HG03025 (cell line): ENCODE measurements at regions not wholly inside any gene's neighbourhood (a gene's known extent, or its start where the extent isn't known, plus 50 kb on each side); places are given as distances from the start of the nearest gene placed in this dataset.
"Not testable (repeated sequence)": the region's sequence is repeated elsewhere in the genome, so short reads cannot be mapped to it uniquely, and the experiment has no call there.

ENCODE experiments used
- ATAC-seq: cut with Tn5 transposase; IDR thresholded peaks from one replicate; pipeline ENCODE4 v1.9.1; 2021; ENCODE audit warnings: mild to moderate bottlenecking, moderate library complexity; ENCODE audit not compliant: unreplicated experiment, low FRiP score

DNA sequence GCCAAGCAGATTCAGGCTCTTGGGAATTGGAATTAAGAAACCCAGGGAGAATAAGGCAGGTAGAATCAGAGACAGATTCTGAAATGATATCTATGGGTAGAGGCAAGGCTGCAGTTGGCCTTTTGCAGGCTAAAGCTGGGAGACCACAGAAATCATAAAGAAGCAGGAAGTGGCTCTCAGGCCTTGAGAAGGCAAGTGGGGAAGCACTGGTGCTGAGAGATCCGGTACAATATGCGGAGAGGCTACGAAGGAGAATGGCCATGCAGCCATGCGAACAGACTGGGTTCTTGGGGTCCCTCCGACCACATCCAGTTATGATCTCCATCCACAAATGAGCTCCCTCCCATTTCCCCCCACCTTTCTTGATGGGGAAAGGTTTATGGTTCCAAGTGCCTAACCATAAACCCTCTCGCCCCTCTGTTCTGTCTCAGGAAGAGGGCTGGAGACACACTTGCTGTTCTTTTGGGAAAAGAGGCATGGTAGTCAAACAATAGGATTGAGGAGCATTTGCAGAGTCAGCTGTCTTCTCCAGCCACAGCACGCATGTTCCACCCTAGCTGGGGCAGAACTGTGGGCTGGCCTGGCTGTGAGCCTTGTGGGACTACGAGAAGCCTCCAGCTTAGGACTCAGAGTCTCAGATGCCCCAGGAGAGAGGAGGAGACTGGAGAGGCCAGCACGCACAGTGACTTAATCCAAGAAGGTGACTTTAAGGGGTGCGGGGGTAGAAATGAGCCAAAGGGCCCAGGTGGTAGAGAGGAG, 99.6 kb downstream of the RPLP1 start:
- no peak for ATAC-seq

DNA sequence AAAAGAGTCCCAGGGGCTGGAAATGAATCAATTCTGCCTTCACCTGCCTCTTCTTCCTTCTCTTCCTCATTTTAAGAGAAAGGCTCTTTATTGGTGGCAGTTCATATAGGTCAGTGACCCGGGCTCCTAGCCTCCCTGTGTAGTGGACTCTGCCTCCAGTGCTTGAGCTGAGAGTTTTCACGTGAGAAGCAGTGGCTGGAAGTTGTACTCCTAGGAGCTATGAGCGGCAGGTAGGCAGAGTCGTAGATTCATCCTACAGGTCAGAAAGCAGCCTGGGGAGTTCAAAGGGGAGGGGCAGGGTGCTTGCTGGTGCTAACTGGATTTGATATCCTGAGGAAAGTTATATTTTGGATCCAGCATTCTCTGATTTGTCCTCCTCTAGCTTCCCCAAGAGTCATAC, 101.1 kb downstream of the RPLP1 start:
- ATAC-seq = no peak

DNA sequence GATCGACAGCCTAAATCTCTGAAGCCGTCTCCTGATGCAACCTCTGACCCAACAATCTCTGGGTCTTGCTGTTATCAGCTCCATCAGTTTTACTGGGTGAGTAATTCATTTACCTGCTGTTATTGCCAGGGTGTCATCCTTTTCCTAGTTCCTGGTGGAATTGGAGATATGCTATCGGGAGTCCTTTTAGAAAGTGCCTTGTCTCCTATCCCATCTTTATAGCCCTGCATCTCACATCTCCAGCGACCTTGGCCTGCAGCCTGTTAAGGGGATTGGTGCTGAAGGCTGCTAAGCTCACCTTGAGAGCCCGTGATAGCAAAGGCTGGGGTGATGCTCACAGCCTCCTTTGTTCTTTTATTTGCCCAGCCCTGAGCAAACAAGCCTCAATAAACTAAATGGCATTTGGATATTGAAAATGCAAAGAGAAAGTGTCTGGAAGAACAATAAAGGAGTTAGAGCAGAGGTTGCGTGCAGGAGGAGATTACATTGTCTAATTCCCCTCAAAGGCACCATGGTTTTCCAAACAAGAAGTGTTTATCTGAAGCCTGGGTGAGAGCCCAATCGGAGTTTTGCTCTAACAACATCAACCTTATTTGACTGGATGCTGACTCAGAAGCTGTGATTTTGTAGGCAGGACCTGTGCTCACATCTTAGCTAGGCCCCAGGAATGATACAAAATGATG, 101.8 kb downstream of the RPLP1 start:
- no peak for ATAC-seq

DNA sequence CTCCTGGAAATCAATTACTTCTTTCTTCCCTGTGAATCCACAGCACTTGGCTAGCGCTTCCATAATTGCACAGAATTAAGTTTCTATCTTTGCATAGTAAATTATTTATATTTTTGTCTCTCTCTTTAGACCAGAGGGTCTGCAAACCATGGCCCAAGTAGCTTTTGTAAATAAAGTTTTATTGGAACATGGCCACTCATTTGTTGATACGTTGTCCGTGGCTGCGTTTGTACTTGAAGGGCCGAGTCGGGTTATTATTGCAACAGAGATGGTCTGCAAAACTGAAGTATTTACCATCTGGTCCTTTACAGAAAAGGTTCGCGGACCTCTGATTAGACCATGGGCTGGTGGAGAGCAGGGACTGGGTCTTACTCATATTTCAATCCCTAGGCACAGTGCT, 102.5 kb downstream of the RPLP1 start:
- no peak for ATAC-seq

DNA sequence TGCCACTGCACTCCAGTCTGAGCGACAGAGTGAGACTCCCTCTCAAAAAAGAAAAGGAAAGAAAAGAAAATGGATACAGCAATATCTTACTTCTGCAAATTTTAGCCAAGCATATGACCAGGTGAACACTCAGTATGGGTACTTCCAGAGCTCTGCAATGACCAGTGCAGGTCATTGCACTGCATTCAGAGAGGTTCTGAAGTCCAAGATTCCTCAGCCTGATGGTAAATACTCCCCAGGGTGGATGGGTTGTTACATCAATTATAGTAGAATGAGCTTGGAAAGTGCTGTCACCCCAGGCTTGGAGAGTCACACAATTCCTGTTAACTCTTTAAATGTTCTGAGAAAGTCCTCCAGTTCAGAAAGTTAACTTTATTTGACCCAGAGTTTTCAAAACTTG, 103.7 kb downstream of the RPLP1 start:
- ATAC-seq = no peak

DNA sequence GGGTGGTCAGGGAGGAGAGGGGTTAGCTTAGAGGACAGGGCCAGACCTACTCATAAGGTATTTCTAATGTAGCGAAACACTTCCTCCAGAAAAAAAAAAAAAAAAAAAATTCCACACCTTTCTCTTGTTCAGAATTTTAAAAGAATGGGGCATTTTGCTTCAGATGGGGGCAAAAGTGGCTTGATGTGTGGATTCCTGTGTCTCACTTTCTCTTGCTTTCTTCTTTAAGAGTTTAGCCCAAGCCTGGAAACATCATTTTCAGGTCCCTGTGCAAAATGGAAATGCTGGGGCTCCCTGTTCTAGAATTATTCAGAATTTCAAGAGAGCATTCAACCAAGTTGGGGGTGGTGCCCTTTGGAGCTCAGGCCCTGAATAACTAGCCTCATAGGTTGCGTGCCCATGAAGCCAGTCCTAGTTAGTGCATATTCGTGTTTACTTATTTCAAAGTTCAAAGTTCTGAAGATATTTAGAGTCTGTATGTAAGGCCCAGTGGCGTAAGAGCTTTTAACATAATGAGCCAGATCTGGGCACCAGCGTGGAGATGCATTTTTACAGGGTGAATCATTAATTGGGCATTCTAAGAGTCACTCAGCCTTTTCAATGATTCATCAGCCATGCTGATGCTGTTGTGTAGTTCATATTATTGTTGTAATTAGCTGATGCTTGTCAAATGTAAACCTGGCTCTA, 104.5 kb downstream of the RPLP1 start:
- no peak for ATAC-seq

DNA sequence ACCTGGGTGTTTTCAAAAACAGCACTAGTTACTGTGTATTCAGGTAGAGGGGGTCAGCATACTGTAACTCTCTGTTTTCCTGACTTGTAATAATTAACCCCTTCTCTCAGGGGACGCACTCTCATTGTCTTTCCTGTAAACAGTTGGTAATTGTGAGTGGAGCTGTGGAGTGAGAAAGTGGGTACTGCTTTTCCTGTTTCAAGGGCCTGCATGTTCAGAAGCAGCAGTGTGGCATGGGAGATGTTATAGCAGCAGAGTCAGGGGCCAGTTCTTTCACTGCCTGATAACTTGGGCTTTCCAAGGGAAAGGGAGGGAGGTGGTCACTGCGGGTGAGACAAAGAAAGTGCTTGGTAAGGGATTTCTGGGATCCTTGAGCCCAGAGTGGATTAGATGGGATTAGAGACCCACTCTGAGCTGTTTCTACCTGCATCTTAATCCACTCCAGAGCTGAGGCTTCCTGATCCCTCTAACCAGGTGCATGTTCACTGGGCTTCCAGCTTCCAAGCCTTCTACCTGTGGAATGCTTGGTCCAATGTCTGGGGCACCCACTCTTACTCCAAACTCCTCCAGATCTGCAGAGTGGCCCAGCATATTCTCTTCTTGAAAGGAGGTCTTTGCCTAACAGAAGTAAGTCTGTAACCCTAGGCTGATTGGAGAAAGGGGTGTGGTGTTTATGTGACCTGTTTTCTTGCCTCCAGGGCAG, 105.2 kb downstream of the RPLP1 start:
- no peak for ATAC-seq

DNA sequence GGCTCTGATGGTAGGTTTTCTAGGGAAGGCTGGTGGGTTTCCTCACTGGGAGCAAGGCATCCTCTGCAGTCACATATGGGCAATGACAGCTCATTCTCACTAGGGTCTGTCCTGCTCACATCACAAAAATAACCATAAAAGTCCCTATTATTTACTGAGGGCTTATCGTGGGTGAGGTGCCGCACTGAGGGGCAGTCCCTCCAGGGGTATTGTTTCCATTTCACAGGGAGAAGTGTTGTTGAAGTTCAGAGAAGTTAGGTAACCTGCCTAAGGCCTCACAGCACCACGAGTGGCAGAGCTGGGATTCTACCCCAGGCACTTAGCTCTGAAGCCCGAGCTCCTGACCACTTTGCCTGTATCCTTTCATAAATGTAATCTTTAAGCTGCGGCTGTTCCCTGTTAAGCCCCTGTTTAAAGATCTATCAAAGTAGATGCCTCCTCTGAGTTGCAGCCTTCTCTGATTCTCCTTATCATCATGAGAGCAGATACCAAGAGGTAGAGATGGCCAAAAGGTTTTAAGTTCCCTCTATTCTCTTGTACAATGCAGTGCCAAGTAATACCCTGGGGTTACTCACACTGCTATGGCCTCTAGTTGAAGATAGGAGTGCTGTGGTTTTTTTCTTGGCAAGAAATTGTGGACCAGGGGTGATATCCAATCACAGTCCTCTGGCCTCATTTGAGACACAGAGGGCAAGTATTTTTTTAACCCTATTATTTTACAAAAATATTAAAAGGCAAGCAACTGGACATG, 107.0 kb downstream of the RPLP1 start:
- no peak for ATAC-seq

DNA sequence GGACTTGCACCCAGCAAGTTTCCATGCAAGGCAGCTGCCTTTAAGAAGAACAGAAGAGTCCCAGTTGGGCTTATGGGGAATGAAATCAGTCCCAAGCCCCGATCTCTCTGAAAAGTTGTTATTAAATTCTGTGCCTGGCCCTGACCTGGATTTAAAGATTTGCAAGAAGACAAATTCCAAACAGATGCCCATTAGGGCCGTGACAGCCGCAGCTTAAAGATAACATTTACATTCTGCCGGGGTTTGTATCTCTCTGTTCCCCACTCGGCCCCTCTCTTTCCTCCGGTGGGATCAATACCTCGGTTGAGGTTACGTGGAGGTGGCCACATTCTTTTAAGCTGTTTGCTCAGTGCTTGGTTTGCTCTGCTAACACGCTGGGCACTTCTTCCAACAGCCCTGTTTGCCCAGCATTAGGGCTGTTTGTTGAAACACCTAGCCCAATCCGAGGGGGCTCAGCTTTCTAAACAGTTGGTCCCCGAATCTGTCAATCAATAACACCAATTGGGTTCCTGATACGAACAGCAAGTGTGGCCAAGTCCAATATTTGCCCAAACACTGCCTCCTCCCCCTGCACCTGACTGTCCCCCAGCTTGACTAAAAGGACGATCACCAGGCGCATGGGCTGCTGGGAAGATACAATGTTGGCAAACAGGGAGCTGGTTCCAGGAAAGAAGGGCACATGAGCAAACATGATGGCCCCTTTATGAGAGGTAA, 108.6 kb downstream of the RPLP1 start:
- no peak for ATAC-seq

DNA sequence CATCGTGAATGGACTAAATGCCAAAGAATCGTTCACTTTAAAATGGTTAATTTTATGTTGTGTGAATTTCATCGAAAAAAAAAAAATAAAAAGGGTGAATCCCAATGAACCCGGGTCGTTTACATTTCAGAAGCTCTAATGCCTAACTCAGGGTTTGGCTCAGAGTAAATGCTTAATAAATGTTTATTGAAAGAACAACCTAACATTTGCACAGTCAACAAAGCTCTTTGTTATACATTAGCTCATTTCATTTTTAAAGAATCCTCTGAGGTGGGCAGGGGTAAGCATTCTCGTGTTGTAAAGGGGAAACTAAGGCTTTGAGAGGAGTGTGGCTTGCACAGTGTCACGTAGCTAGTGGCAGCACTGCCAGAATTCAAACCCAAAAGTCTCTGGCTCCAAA, 109.5 kb downstream of the RPLP1 start:
- ATAC-seq = no peak

DNA sequence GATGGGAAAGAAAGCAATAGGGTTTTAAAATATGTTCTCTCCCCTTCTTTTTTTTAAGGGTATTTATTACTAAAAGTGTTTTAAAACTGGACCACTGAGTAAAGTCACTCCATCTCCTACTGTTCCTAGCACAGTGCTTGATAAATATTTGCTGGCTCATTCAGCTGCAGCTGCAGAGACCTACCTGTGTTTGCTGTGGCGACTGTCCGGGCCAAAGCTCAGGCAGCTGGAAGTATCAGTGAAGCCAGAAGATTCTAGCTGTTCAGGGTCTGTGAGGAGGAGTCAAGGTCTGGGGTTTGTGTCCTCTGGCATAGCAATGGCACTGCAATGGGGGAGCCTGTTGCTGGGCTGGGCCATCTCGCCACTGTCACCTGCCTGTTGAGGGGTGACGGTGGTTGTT, 109.9 kb downstream of the RPLP1 start:
- no peak for ATAC-seq

DNA sequence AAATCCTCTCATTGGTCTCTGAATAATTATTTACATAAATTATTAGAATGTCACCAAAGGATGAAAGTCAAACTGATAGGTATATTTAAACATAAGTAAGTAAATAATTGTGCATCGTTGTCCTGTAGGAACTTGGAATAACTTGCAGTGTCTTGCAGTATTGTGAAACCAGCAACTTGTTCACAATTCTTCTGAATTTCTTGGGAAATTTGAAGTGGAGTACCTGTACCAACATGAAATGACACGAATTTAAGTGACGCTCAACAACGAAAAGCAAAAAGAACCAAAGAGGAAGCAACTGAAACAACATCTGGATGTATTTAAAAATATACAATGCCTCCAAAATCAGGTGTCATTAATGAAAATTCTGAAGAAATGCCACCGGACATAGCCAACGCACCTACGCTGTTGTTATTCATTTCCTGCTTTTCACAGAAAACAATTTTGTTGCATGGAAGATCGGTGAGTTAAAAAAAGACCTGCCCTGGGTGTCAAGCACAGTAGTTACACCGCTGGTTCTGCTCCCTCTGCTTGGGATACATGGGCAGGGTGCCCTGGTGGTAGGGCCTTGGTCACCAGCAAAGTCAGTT, 112.5 kb downstream of the RPLP1 start:
- no peak for ATAC-seq

DNA sequence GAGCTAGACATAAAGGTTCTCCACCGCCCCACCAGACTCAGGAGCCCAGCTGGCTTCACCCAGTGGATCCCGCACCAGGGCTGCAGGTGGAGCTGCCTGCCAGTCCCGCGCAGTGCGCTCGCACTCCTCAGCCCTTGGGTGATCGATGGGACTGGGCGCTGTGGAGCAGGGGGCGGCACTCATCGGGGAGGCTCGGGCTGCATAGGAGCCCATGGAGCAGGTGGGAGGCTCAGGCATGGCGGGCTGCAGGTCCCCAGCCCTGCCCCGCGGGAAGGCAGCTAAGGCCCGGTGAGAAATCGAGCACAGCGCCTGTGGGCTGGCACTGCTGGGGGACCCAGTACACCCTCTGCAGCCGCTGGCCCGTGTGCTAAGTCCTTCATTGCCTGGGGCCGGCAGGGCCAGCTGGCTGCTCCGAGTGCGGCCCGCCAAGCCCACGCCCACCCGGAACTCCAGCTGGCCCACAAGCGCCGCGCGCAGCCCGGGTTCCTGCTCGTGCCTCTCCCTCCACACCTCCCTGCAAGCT, 114.7 kb downstream of the RPLP1 start:
- ATAC-seq = not testable (repeated sequence)

DNA sequence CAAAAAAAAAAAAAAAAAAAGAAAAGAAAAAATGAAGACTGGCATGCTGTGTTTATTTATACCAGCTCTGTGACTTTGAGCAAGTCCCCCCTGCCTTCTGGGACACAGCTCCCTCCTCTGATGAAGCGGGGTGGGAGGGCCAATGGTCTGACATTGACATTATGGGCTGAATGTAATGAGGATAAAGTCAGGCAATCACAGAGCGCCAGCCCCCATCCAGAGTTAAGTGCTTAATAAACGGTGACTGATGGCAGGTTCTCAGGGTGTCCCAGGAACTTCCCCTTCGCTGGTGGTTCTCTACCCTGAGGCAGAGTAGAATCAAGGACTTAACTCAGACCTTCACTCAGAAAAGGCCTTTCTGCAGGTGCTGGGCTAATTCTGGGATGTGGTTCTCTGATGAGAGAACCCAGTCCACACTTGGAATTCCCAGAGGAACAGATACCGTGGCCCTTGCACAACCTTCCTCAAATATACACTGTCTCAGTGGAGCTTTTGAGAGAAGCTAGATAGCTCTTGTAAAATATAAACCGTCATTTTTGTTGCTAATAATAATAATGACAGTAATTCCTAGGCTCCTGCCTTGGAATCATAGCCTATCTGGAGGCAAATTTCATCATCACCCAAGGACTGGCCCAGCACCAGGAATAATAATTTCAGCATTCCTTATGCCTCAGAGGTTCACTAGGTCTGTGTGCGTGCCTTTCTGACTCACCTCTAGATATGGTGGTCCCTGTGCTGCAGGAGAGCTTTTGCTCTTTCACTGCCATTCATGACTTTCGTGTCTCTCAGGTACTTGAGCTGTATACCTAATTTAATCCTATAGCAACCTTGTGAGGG, 115.8 kb downstream of the RPLP1 start:
- no peak for ATAC-seq

DNA sequence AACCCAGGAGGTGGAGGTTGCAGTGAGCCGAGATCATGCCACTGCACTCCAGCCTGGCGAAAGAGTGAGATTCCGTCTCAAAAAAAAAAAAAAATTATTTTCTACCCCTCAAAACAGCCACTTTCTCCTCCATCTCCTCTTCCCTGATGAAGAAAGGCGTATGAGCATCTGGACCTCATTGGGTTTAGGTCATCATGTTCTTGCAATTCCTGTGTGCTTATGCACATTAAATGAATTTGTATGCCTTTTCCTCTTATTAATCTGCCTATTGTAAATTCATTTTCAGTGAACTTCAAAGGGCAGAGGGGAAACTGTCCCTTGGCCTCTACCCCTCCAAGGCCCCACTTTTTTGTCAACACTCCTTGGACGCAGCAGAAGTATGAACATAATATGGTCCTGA, 117.8 kb downstream of the RPLP1 start:
- ATAC-seq = no peak

DNA sequence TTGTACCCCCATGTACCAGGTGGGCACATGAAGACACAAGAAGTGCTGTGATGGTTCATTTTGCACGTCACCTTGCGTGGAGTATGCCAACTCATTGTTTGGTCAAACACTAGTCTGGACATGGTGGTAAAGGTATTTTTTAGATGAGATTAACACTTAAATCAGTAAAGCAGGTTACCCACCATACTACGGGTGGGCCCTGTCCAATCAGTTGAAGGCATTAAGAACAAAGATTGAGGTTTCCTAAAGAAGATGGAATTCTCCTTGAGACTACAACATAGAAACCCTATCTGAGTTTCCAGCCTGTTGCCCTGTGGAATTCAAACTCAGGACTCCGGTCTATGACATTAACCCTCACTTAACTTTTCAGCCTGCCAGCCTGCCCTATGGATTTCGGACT, 118.4 kb downstream of the RPLP1 start:
- ATAC-seq = no peak

DNA sequence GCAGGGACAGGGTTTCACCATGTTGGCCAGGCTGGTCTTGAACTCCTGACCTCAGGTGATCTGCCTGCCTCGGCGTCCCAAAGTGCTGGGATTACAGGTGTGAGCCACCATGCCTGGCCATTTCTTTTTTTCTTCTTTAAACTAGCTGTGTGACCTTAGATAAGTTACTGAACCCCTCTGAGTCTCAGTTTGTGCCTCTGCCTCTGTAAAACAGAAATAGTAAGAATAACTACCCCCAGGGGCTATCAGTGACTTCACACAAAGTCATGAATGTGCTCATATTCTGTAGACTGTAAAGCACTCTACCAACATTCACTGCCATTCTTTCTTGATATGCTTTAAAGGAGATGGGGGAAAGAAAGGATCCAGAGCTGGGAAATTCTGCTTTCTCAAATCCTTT, 120.7 kb downstream of the RPLP1 start:
- not testable (repeated sequence) for ATAC-seq

DNA sequence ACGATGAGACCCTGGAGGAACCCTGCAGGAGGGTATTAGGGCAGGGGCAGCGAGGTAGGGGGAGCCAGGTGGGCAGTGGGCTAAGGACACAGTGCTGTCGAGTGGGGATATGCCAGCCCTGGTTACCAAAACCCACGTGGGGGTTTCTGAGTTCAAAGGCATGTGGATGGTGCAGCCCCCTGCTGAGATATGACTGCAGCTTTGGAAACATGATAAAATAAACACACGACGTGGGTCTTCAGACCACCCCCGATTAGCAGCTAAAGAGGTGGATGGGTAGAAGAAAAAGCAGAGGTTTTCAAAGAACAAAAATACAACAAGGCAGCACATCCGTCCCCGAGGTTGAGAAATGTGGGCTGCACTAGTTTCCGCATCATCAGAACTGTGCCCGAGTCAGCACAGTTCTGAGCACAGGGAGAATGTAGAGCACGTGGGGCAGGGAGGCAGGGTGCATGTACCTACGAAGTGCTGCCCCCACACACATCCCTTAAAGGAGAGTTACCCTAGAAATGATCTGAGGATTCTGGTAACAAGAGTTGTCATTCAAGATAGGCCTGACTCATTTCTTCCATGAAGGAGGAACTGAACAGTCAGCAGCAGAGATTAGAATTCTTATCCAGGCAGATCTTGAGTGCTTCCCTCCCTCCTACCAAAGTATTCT, 121.3 kb downstream of the RPLP1 start:
- no peak for ATAC-seq
